HepG2 (cell line): ENCODE measurements at regions not wholly inside any gene's neighbourhood (a gene's known extent, or its start where the extent isn't known, plus 50 kb on each side); places are given as distances from the start of the nearest gene placed in this dataset.

Source experiments
- ATRX ChIP-seq: sonication (generic); formaldehyde crosslinking; IDR thresholded peaks from 2 replicates; pipeline ENCODE4 v1.4.0; 2020; ENCODE audit warnings: missing genetic modification reagents, borderline replicate concordance
- CBX1 ChIP-seq: IDR thresholded peaks from one replicate; pipeline ENCODE4 v1.6.1; 2016; ENCODE audit warnings: antibody characterized with exemption, low read depth
- FOXK2 ChIP-seq: fragments of 450-650 bp; IDR thresholded peaks from 2 replicates; pipeline ENCODE4 v1.6.1; 2016
- FOXP1 ChIP-seq, 2 experiments: fragments of 450-650 bp in 1 of 2; IDR thresholded peaks; 2 replicates each; pipeline ENCODE4 v1.6.1; 2017 to 2018; ENCODE audit warnings: antibody characterized with exemption in 1 of 2
- MAFK ChIP-seq, 2 experiments: IDR thresholded peaks in 1 of 2; conservative IDR thresholded peaks in 1 of 2; 2 replicates each; pipeline ENCODE4 v1.6.1; 2011; ENCODE audit warnings: improper control_type of control experiment in 2 of 2, low read length in 2 of 2
- MEF2D ChIP-seq: sonication (generic); formaldehyde crosslinking; IDR thresholded peaks from 2 replicates; pipeline ENCODE4 v1.5.1; 2020; ENCODE audit warnings: mild to moderate bottlenecking, missing genetic modification reagents
- PAWR ChIP-seq: sonication (generic); formaldehyde crosslinking; IDR thresholded peaks from 2 replicates; pipeline ENCODE4 v1.4.0; 2020; ENCODE audit warnings: missing genetic modification reagents, mild to moderate bottlenecking, borderline replicate concordance
- SMAD9 ChIP-seq: sonication (generic); formaldehyde crosslinking; IDR thresholded peaks from 2 replicates; pipeline ENCODE4 v1.5.1; 2020; ENCODE audit warnings: mild to moderate bottlenecking, missing genetic modification reagents
- SP5 ChIP-seq: IDR thresholded peaks from 2 replicates; pipeline ENCODE4 v1.6.1; 2016; ENCODE audit warnings: low read depth, borderline replicate concordance
- SPEN ChIP-seq: sonication (generic); formaldehyde crosslinking; IDR thresholded peaks from 2 replicates; pipeline ENCODE4 v1.5.1; 2020; ENCODE audit warnings: low read depth, mild to moderate bottlenecking, missing genetic modification reagents
- TERF1 ChIP-seq: sonication (generic); formaldehyde crosslinking; IDR thresholded peaks from 2 replicates; pipeline ENCODE4 v1.8.0; 2022; ENCODE audit warnings: mild to moderate bottlenecking, missing genetic modification reagents, moderate library complexity
- YEATS2 ChIP-seq: sonication (generic); formaldehyde crosslinking; IDR thresholded peaks from 2 replicates; pipeline ENCODE4 v1.4.0; 2020; ENCODE audit warnings: missing genetic modification reagents, borderline replicate concordance
- ZBTB39 ChIP-seq: sonication (generic); formaldehyde crosslinking; IDR thresholded peaks from 2 replicates; pipeline ENCODE4 v1.5.0; 2020; ENCODE audit warnings: missing genetic modification reagents
- ZEB1 ChIP-seq: IDR thresholded peaks from 2 replicates; pipeline ENCODE4 v1.6.1; 2012; ENCODE audit warnings: mild to moderate bottlenecking, low read depth, inconsistent platforms; ENCODE audit not compliant: insufficient replicate concordance
- ZNF18 ChIP-seq: sonication (generic); formaldehyde crosslinking; IDR thresholded peaks from 2 replicates; pipeline ENCODE4 v1.8.0; 2022; ENCODE audit warnings: mild to moderate bottlenecking, missing genetic modification reagents; ENCODE audit not compliant: insufficient replicate concordance
- ZNF282 ChIP-seq: fragments of 450-650 bp; IDR thresholded peaks from 2 replicates; pipeline ENCODE4 v1.6.1; 2018; ENCODE audit not compliant: partially characterized antibody
- ZNF30 ChIP-seq: sonication (generic); formaldehyde crosslinking; IDR thresholded peaks from 2 replicates; pipeline ENCODE4 v1.5.0; 2020; ENCODE audit warnings: mild to moderate bottlenecking, missing genetic modification reagents
- ZNF335 ChIP-seq: sonication (generic); formaldehyde crosslinking; IDR thresholded peaks from 2 replicates; pipeline ENCODE4 v1.4.0; 2020; ENCODE audit warnings: missing genetic modification reagents
- ZNF484 ChIP-seq: sonication (generic); formaldehyde crosslinking; IDR thresholded peaks from 2 replicates; pipeline ENCODE4 v1.5.1; 2020; ENCODE audit warnings: mild to moderate bottlenecking, low read depth, missing genetic modification reagents, borderline replicate concordance
- ZNF556 ChIP-seq: sonication (generic); formaldehyde crosslinking; IDR thresholded peaks from 2 replicates; pipeline ENCODE4 v1.4.0; 2020; ENCODE audit warnings: mild to moderate bottlenecking, missing genetic modification reagents, borderline replicate concordance
- ZNF746 ChIP-seq: sonication (generic); formaldehyde crosslinking; IDR thresholded peaks from 2 replicates; pipeline ENCODE4 v1.8.0; 2022; ENCODE audit warnings: mild to moderate bottlenecking, missing genetic modification reagents
- ZNF839 ChIP-seq: sonication (generic); formaldehyde crosslinking; IDR thresholded peaks from 2 replicates; pipeline ENCODE4 v1.4.0; 2020; ENCODE audit warnings: missing genetic modification reagents, mild to moderate bottlenecking, borderline replicate concordance
- TF ChIP-seq, protein P1 (sequence below): sonication (generic); formaldehyde crosslinking; conservative IDR thresholded peaks from 2 replicates; pipeline ENCODE4 v1.8.0; 2022; ENCODE audit warnings: missing genetic modification reagents

GRCh38 chr11:126115816-126116331 lies 53.2 kb upstream of the CDON start (continued):
- TF ChIP-seq TERF1 (CRISPR knock-in tag) (no peak), ZNF746 (CRISPR knock-in tag) (peak; percentile 70; the same call in 1 of the 2 replicates), ZNF556 (peak; percentile 69), ZEB1 (no peak), FOXP1 (IDR thresholded peaks at IDR 0.05) (peak; percentile 67), FOXP1 (CRISPR knock-in tag; IDR thresholded peaks at IDR 0.05) (peak; percentile 94), CBX1 (no peak), ZNF30 (no peak), FOXK2 (peak; percentile 74), SMAD9 (CRISPR knock-in tag) (peak; percentile 81), SPEN (CRISPR knock-in tag) (peak; percentile 69; the same call in 1 of the 2 replicates), ZNF484 (CRISPR knock-in tag) (no peak), MAFK (conservative IDR thresholded peaks at IDR 0.05 in 1 of 2, IDR thresholded peaks at IDR 0.05 in 1 of 2; ENCODE audit: low read length in 2 of 2) (no peak; a peak in 1 of 4 replicates), MEF2D (CRISPR knock-in tag) (no peak), PAWR (no peak), SP5 (CRISPR knock-in tag) (peak; percentile 70), ZNF839 (no peak), ZBTB39 (CRISPR knock-in tag) (no peak), ZNF18 (CRISPR knock-in tag) (peak; percentile 65), YEATS2 (CRISPR knock-in tag) (no peak; the same call in 1 of the 2 replicates), ATRX (CRISPR knock-in tag) (no peak), ZNF282 (no peak), ZNF335 (CRISPR knock-in tag) (0 out of 2 replicates have a peak, but pooled peaks have one; percentile 26)
- TF ChIP-seq, protein P1, sequence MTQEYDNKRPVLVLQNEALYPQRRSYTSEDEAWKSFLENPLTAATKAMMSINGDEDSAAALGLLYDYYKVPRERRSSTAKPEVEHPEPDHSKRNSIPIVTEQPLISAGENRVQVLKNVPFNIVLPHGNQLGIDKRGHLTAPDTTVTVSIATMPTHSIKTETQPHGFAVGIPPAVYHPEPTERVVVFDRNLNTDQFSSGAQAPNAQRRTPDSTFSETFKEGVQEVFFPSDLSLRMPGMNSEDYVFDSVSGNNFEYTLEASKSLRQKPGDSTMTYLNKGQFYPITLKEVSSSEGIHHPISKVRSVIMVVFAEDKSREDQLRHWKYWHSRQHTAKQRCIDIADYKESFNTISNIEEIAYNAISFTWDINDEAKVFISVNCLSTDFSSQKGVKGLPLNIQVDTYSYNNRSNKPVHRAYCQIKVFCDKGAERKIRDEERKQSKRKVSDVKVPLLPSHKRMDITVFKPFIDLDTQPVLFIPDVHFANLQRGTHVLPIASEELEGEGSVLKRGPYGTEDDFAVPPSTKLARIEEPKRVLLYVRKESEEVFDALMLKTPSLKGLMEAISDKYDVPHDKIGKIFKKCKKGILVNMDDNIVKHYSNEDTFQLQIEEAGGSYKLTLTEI (CRISPR knock-in tag): no peak
